ENCODE measurements at regions not wholly inside any gene's neighbourhood (a gene's known extent, or its start where the extent isn't known, plus 50 kb on each side); places are given as distances from the start of the nearest gene placed in this dataset.

- WGBS, 3 donors: 8 to 46% (median 22%) methylated on average over 1 of the region's 1 CpG
- H3K4me1 ChIP-seq (ENCODE audit: insufficient read depth): no peaks in the 10 kb centered on the region
- no peaks in the 10 kb centered on the region for H3K9me3 ChIP-seq
- no peak overlapping the region for H3K4me3 ChIP-seq
- TF ChIP-seq EP300 (IDR thresholded peaks at IDR 0.05) (no peak), POLR2A (IDR thresholded peaks at IDR 0.05) (no peak)
- TF ChIP-seq, protein P1, sequence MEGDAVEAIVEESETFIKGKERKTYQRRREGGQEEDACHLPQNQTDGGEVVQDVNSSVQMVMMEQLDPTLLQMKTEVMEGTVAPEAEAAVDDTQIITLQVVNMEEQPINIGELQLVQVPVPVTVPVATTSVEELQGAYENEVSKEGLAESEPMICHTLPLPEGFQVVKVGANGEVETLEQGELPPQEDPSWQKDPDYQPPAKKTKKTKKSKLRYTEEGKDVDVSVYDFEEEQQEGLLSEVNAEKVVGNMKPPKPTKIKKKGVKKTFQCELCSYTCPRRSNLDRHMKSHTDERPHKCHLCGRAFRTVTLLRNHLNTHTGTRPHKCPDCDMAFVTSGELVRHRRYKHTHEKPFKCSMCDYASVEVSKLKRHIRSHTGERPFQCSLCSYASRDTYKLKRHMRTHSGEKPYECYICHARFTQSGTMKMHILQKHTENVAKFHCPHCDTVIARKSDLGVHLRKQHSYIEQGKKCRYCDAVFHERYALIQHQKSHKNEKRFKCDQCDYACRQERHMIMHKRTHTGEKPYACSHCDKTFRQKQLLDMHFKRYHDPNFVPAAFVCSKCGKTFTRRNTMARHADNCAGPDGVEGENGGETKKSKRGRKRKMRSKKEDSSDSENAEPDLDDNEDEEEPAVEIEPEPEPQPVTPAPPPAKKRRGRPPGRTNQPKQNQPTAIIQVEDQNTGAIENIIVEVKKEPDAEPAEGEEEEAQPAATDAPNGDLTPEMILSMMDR (IDR thresholded peaks at IDR 0.05): no peak
- H3K27ac ChIP-seq: no peak overlapping the region
- no peaks in the 10 kb centered on the region for H3K36me3 ChIP-seq
- intact Hi-C loops (cut with DNase I): no loop called here
- DNase-seq: no peak
- H3K27me3 ChIP-seq: no peaks in the 10 kb centered on the region
Observed at GRCh38 chr9:28688172-28688571, 1114.9 kb upstream of the C9orf72 start.

DNA sequence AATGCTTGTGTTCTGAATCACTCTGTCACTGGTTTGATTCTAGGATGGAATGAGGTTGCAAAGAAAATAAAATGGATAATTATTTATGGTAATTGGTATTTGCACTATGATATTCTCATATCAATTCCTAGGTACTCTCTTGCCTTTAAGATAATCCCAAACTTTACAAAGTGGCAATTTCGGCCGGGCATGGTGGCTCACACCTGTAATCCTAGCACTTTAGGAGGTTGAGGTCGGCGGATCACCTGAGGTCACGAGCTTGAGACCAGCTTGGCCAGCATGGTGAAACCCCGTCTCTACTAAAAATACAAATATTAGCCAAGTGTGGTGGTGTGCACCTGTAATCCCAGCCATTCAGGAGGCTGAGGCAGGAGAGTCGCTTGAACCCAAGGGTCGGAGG lies 1118.7 kb upstream of the C9orf72 start:
- no peak overlapping the region for H3K27ac ChIP-seq
- WGBS, 3 donors: 86 to 91% (median 90%) methylated on average over 8 of the region's 8 CpGs
- H3K4me3 ChIP-seq: no peak overlapping the region
- TF ChIP-seq, protein P1 (IDR thresholded peaks at IDR 0.05): no peak
- TF ChIP-seq POLR2A (IDR thresholded peaks at IDR 0.05) (no peak), EP300 (IDR thresholded peaks at IDR 0.05) (no peak)
- no peaks in the 10 kb centered on the region for H3K27me3 ChIP-seq
- no peak for DNase-seq
- no peaks in the 10 kb centered on the region for H3K9me3 ChIP-seq
- H3K4me1 ChIP-seq (ENCODE audit: insufficient read depth): no peaks in the 10 kb centered on the region
- intact Hi-C loops (cut with DNase I): no loop called here
- no peaks in the 10 kb centered on the region for H3K36me3 ChIP-seq

DNA sequence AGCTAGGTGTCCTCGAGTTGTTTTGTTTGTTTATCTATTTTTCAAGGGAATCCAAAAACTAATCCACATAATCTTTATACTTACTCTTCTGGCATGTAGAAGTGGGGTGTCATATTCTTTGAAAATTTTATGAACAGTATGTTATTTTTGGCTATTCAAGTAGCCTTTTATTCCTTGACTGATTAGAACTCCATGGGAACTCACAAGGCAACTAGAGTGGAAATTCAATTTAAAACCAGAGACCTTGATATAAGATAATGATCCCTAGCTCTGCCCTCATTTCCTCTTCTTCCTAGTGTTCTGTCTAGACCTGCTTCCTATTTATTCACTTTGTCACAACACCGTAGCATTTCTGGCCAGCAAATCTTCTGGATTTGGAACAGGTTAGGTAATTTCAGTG lies 1123.7 kb upstream of the C9orf72 start:
- Histone ChIP-seq H3K36me3 (no peaks in the 10 kb centered on the region), H3K4me3 (no peak overlapping the region), H3K27me3 (no peaks in the 10 kb centered on the region), H3K27ac (no peak overlapping the region), H3K9me3 (no peaks in the 10 kb centered on the region), H3K4me1 (ENCODE audit: insufficient read depth) (no peaks in the 10 kb centered on the region)
- intact Hi-C loops (cut with DNase I): no loop called here
- no peak for TF ChIP-seq POLR2A (IDR thresholded peaks at IDR 0.05)
- TF ChIP-seq, protein P1 (IDR thresholded peaks at IDR 0.05): no peak
- TF ChIP-seq EP300 (IDR thresholded peaks at IDR 0.05): no peak
- DNase-seq: no peak
- WGBS, 3 donors: 18 to 39% (median 22%) methylated on average over 2 of the region's 2 CpGs

GRCh38 chr9:28699632-28700031 lies 1126.4 kb upstream of the C9orf72 start:
- 84 to 89% (median 88%) methylated on average over 6 of the region's 6 CpGs for WGBS, 3 donors
- intact Hi-C loops (cut with DNase I): no loop called here
- Histone ChIP-seq H3K9me3 (no peaks in the 10 kb centered on the region), H3K4me1 (ENCODE audit: insufficient read depth) (no peaks in the 10 kb centered on the region), H3K27me3 (no peaks in the 10 kb centered on the region), H3K36me3 (no peaks in the 10 kb centered on the region), H3K4me3 (no peak overlapping the region), H3K27ac (no peak overlapping the region)
- TF ChIP-seq, protein P1 (IDR thresholded peaks at IDR 0.05): no peak
- no peak for TF ChIP-seq EP300 (IDR thresholded peaks at IDR 0.05)
- no peak for TF ChIP-seq POLR2A (IDR thresholded peaks at IDR 0.05)
- DNase-seq: no peak

DNA sequence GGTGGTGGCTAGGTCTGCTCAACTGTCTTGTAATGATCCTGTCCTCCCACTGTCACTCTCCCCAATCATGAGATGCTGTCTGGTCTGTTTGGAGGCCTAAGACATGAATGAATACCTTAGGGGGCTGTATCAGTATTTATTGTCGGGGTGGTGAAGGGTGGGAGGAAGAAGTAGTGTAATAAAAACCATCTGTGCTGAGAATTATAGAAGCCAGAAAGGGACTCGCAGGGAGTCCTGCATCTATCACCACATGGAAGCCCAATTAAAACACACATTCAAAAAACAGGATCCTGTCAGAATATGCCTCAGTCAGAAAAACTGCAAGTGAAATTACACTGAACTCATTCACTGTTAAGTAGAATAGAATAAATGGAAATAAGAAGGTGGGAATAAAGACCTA lies 1134.3 kb upstream of the C9orf72 start:
- no peak for DNase-seq
- Histone ChIP-seq H3K4me3 (no peak overlapping the region), H3K9me3 (no peaks in the 10 kb centered on the region), H3K4me1 (ENCODE audit: insufficient read depth) (no peaks in the 10 kb centered on the region), H3K27me3 (no peaks in the 10 kb centered on the region), H3K36me3 (no peaks in the 10 kb centered on the region), H3K27ac (no peak overlapping the region)
- 6 to 13% (median 12%) methylated on average over 2 of the region's 2 CpGs for WGBS, 3 donors
- no peak for TF ChIP-seq POLR2A (IDR thresholded peaks at IDR 0.05)
- no peak for TF ChIP-seq EP300 (IDR thresholded peaks at IDR 0.05)
- TF ChIP-seq, protein P1 (IDR thresholded peaks at IDR 0.05): no peak
- intact Hi-C loops (cut with DNase I): no loop called here

Measured in ovary (tissue), 7 donors.